ENCODE measurements at regions not wholly inside any gene's neighbourhood (a gene's known extent, or its start where the extent isn't known, plus 50 kb on each side); places are given as distances from the start of the nearest gene placed in this dataset.

- no peak for TF ChIP-seq CTCF (IDR thresholded peaks at IDR 0.05; ENCODE audit: extremely low read depth in 1 of 2, insufficient read depth in 1 of 2, low read depth in 1 of 2, low read length in 2 of 2)
- TF ChIP-seq FOS (IDR thresholded peaks at IDR 0.05; ENCODE audit: borderline replicate concordance, insufficient read depth, low read length), result no peak
- TF ChIP-seq POLR2AphosphoS5 (IDR thresholded peaks at IDR 0.05; ENCODE audit: insufficient read depth, low read depth, low read length), result no peak
- TF ChIP-seq POLR2A (IDR thresholded peaks at IDR 0.05; ENCODE audit: low read depth, low read length), result no peak
- TF ChIP-seq GATA2 (IDR thresholded peaks at IDR 0.05; ENCODE audit: insufficient read depth, insufficient read length, low read depth, low read length), result no peak
- no peak for TF ChIP-seq MAX (IDR thresholded peaks at IDR 0.05; ENCODE audit: insufficient read depth, insufficient read length)
- TF ChIP-seq EZH2 (IDR thresholded peaks at IDR 0.05; ENCODE audit: borderline replicate concordance, low read depth, low read length, severe bottlenecking), result no peak
- no peak for TF ChIP-seq JUN (IDR thresholded peaks at IDR 0.05; ENCODE audit: borderline replicate concordance, insufficient read depth, insufficient read length, low read depth)
- TF ChIP-seq MYC (IDR thresholded peaks at IDR 0.05; ENCODE audit: low read depth, low read length), result no peak
Observed at GRCh38 chr2:181761175-181761574, 80.9 kb upstream of the NEUROD1 start.

All from endothelial cell of umbilical vein (primary cell).